Ascending aorta (tissue), 2 donors: ENCODE measurements at regions not wholly inside any gene's neighbourhood (a gene's known extent, or its start where the extent isn't known, plus 50 kb on each side); places are given as distances from the start of the nearest gene placed in this dataset.

ENCODE experiments used
- DNase-seq, 2 donors: peaks; one replicate each; pipeline ENCODE4 v3.0.0-alpha.2; 2019; ENCODE audit warnings: low spot score in 2 of 2
- H3K27ac ChIP-seq, 2 donors: fragments of 200-600 bp; sonication (generic); one replicate each; pipeline ENCODE4 v1.5.1; 2016 to 2017; ENCODE audit warnings: mild to moderate bottlenecking in 1 of 2
- H3K27me3 ChIP-seq: fragments of 200-600 bp; sonication (generic); one replicate; pipeline ENCODE4 v1.5.1; 2017
- H3K36me3 ChIP-seq, 2 donors: fragments of 200-600 bp; sonication (generic); one replicate each; pipeline ENCODE4 v1.5.1; 2016
- H3K4me1 ChIP-seq, 2 donors: fragments of 200-600 bp; sonication (generic); one replicate each; pipeline ENCODE4 v1.5.1; 2016 to 2017; ENCODE audit warnings: mild to moderate bottlenecking in 1 of 2
- H3K4me3 ChIP-seq, 2 donors: fragments of 200-600 bp; sonication (generic); one replicate each; pipeline ENCODE4 v1.5.1; 2016 to 2017; ENCODE audit warnings: mild to moderate bottlenecking in 1 of 2
- H3K9me3 ChIP-seq, 2 donors: fragments of 200-600 bp; sonication (generic); one replicate each; pipeline ENCODE4 v1.5.1; 2016
- intact Hi-C: fragments of 100-400 bp; cut with DNase I; formaldehyde crosslinking; loops from one replicate; pipeline ENCODE4 v1.15.1; 2023
- TF ChIP-seq, protein P1 (sequence below), 3 experiments: fragments of 200-600 bp in 2 of 3; fragments of 450-650 bp in 1 of 3; sonication (generic) in 2 of 3; IDR thresholded peaks; one replicate each; pipeline ENCODE4 v1.5.1; 2016 to 2019; ENCODE audit warnings: antibody characterized with exemption in 3 of 3, mild to moderate bottlenecking in 1 of 3, moderate library complexity in 1 of 3

DNA sequence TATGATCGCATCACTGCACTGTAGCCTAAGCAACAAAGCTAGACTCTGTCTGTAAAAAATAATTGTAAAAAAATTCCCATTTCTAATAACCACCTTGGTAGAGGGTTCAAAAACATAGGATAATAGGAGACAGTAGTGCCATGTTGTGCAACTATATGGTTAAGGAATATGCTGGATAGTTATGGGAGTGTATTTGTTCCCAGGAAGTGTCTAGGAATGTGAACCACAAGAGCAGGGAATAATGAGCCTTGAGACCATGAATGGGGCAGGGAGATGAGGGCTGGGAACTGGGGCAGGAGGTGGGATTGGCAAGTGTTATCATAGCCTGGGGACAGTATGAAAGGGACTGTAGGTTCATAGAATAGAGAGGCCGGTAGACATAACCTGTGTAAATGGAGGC lies 50.4 kb downstream of the RUSC2 start:
- Histone ChIP-seq H3K4me3 (peak overlapping the region in 1 of 2 donors; percentile 49), H3K27ac (peak overlapping the region; percentile 88 to 93)

DNA sequence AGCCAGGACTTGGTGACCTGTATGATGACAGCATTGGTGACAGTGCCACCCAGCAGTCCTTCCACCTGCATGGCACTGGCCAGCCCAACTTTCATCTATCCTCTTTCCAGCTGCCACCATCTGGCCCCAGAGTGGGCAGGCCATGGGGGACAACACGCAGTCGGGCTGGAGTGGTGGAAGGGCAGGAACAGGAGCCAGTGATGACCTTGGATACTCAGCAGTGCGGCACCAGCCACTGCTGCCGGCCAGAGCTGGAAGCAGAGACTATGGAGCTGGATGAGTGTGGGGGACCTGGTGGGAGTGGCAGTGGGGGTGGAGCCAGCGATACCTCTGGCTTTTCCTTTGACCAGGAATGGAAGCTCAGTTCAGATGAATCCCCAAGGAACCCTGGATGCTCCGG lies 56.9 kb downstream of the RUSC2 start:
- H3K36me3 ChIP-seq, result peaks cover 23 to 41% of the 10 kb centered on the region in 2 donors
- intact Hi-C loops, result no loop called here
- TF ChIP-seq, protein P1, sequence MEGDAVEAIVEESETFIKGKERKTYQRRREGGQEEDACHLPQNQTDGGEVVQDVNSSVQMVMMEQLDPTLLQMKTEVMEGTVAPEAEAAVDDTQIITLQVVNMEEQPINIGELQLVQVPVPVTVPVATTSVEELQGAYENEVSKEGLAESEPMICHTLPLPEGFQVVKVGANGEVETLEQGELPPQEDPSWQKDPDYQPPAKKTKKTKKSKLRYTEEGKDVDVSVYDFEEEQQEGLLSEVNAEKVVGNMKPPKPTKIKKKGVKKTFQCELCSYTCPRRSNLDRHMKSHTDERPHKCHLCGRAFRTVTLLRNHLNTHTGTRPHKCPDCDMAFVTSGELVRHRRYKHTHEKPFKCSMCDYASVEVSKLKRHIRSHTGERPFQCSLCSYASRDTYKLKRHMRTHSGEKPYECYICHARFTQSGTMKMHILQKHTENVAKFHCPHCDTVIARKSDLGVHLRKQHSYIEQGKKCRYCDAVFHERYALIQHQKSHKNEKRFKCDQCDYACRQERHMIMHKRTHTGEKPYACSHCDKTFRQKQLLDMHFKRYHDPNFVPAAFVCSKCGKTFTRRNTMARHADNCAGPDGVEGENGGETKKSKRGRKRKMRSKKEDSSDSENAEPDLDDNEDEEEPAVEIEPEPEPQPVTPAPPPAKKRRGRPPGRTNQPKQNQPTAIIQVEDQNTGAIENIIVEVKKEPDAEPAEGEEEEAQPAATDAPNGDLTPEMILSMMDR (IDR thresholded peaks at IDR 0.05), result no peak
- H3K27me3 ChIP-seq, result no peaks in the 10 kb centered on the region
- DNase-seq, result peak in 1 of 2 donors; percentile 56
- H3K4me3 ChIP-seq, result no peak overlapping the region
- H3K4me1 ChIP-seq, result peaks cover 4 to 47% of the 10 kb centered on the region in 2 donors
- H3K27ac ChIP-seq, result no peak overlapping the region
- H3K9me3 ChIP-seq, result no peaks in the 10 kb centered on the region

More for the DNA sequence above, 50.4 kb downstream of the RUSC2 start:
- Histone ChIP-seq H3K4me1 (peaks cover 18 to 62% of the 10 kb centered on the region in 2 donors), H3K9me3 (no peaks in the 10 kb centered on the region), H3K36me3 (no peaks in the 10 kb centered on the region), H3K27me3 (no peaks in the 10 kb centered on the region)
- TF ChIP-seq, protein P1 (IDR thresholded peaks at IDR 0.05), result no peak
- intact Hi-C loops, result no loop called here
- DNase-seq, result no peak

DNA sequence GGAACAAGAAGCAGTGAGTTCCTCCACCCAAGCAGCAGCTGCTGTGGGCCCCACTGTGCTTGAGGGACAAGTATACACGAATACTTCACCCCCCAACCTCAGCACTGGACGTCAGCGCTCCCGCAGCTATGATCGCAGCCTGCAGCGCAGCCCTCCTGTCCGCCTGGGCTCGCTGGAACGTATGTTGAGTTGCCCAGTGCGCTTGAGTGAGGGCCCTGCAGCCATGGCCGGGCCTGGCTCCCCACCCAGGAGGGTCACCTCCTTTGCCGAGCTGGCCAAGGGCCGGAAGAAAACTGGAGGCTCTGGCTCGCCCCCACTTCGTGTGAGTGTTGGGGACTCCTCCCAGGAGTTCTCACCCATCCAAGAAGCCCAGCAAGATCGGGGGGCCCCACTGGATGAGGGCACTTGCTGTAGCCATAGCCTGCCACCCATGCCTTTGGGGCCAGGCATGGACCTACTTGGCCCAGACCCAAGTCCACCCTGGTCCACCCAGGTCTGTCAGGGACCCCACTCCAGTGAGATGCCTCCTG lies 57.1 kb upstream of the TESK1 start:
- Histone ChIP-seq H3K36me3 (peaks cover 23 to 41% of the 10 kb centered on the region in 2 donors), H3K9me3 (no peaks in the 10 kb centered on the region), H3K27me3 (no peaks in the 10 kb centered on the region), H3K4me1 (peaks cover 4 to 49% of the 10 kb centered on the region in 2 donors), H3K4me3 (no peak overlapping the region), H3K27ac (peak overlapping the region; percentile 37 to 38)
- intact Hi-C loops, result no loop called here
- no peak for DNase-seq
- TF ChIP-seq, protein P1 (IDR thresholded peaks at IDR 0.05), result no peak

DNA sequence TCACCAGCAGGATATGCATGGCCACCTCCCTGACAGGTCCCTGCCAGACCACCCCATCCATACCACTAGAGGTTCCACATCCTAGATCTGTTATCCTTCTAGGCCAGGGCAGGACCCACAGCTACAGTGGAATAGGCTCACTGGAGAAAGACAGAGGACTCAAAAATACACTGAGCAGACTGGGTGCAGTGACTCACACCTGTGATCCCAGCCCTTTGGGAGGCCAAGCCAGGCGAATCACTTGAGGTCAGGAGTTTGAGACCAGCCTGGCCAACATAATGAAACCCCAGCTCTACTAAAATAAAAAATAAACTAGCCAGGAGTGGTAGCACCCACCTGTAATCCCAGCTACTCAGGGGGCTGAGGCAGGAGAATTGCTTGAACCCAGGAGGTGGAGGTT lies 56.5 kb upstream of the TESK1 start:
- peak in 1 of 2 donors; percentile 59 for DNase-seq
- intact Hi-C loops, result no loop called here
- Histone ChIP-seq H3K27me3 (no peaks in the 10 kb centered on the region), H3K4me1 (peaks cover 4 to 49% of the 10 kb centered on the region in 2 donors), H3K4me3 (no peak overlapping the region), H3K27ac (peak overlapping the region; percentile 37 to 38), H3K36me3 (peaks cover 23 to 41% of the 10 kb centered on the region in 2 donors), H3K9me3 (no peaks in the 10 kb centered on the region)
- TF ChIP-seq, protein P1 (IDR thresholded peaks at IDR 0.05), result no peak

DNA sequence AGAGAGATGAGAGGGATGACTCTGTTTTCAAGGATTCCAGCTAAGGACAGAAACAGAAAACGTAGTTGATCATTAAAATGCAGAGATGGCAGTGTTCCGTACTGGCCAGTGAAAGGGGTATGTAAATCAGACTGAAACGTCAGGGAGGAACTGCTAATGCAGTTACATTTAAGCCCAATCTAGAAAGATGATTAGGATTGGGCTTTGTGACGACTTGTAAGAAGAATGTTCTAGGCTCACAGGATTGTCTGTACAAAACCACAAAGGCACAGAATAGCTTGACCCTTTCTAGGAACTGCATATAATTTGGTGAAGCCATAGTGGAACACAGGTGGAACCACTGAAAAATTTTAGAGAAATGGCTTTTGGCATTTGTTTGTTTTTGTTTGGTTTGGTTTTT lies 55.6 kb upstream of the TESK1 start:
- H3K4me1 ChIP-seq, result peaks cover 4 to 51% of the 10 kb centered on the region in 2 donors
- peak overlapping the region; percentile 37 to 38 for H3K27ac ChIP-seq

More for the DNA sequence above, 55.6 kb upstream of the TESK1 start:
- no peak overlapping the region for H3K4me3 ChIP-seq
- peak in 1 of 2 donors; percentile 5 for DNase-seq
- peaks cover 23 to 41% of the 10 kb centered on the region in 2 donors for H3K36me3 ChIP-seq
- TF ChIP-seq, protein P1 (IDR thresholded peaks at IDR 0.05), result no peak
- intact Hi-C loops, result no loop called here
- no peaks in the 10 kb centered on the region for H3K27me3 ChIP-seq
- H3K9me3 ChIP-seq, result no peaks in the 10 kb centered on the region
